ENCODE measurements at regions not wholly inside any gene's neighbourhood (a gene's known extent, or its start where the extent isn't known, plus 50 kb on each side); places are given as distances from the start of the nearest gene placed in this dataset.
"Not testable (repeated sequence)": the region's sequence is repeated elsewhere in the genome, so short reads cannot be mapped to it uniquely, and the experiment has no call there.

DNA sequence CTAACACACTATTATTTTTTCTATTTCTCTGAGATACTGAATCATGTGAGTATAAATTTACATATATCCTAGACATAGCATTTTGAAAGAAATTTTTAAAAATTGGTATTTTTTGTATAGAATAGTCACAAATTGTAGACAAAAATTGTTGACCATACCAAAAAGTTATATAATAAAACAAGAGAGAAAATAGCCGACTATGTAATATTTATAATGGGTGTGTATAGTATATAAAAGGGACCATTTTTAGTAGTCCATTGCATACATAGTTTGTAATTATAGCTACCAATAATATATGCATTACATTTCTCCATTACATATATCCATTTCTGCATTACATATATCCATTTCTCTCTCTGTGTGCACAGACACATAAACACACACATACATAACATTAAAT, 590.2 kb downstream of the TMTC2 start:
- no peak for DNase-seq

DNA sequence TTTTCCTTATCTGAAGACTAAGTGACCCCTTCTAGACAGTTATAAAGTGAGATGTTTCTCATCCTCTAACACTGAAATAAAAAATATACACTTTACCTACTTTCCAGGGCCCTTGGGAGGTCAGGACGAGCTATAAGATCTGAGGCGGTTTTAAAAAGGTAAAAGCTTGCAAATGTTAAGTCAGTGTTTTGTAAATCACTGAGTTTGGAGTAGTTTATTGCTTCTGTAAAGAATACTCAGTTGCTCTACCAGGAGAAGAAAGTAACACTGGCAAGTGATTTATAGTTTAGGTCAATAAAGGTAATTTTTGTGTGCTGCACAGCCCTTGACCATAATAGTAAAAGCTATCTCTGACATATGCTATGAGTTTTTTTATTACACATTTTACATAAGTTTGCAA, 584.5 kb downstream of the TMTC2 start:
- DNase-seq: no peak

DNA sequence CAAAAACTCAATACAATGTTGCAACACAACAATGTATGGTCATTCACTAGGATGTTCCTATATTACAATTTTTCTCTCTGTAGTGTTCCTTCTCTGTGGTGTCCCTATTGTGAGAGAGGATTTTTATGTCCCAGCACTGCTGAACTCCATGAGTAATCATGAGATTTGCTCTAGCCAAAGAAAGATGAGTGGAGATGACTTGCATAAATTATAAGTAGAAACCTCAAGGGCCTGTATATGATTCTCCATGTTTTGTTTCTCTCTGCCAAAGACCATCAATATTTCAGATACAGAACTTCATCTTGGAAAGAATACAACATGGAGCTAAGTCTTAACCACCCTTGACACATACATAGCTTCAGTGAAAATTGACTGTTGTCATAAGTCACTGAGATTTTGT, 579.1 kb downstream of the TMTC2 start:
- no peak for DNase-seq

DNA sequence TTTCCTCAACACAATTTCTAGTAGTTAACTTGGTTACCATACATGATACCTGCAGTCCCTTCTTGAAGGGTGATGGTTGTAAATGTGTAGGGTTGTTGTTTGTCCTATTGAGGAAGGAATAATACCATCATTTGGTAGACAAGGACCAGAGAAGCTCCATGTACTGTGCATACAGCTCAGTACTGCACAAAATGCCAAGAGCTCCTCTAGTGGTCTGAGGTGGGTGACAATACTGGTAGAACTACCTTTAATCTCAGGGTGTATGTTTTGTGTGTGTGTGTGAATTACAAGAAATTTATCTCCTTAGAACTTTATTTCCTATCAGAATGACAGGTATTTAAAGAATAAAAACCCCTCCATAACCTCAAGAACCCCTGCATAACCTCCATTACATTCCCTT, 575.3 kb downstream of the TMTC2 start:
- no peak for DNase-seq

DNA sequence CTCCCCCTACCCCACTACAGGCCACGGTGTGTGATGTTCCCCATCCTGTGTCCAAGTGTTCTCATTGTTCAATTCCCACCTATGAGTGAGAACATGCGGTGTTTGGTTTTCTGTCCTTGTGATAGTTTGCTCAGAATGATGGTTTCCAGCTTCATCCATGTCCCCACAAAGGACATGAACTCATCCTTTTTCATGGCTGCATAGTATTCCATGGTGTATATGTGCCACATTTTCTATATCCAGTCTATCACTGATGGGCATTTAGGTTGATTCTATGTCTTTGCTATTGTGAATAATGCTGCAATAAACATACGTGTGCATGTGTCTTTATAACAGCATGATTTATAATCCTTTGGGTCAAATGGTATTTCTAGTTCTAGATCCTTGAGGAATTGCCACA, 573.4 kb downstream of the TMTC2 start:
- DNase-seq: not testable (repeated sequence)

DNA sequence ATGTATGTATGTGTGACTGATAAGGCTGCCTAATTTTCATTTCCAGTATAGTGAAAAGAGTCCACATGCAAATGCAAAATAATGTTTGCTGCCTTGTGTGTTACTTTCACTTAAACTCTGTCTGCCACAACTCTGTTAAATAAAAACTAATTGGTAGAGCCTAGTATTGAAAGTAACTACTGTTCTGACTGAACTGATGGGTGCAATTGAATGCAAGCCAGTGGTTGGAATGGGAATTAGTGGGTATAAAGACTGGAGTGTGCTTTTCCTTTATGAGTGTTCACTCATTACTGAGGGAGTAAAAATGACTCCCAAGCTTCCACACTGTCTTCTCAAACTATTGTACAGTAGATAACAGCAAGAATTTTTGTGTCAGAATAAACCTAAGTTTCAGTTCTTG, 571.0 kb downstream of the TMTC2 start:
- no peak for DNase-seq

DNA sequence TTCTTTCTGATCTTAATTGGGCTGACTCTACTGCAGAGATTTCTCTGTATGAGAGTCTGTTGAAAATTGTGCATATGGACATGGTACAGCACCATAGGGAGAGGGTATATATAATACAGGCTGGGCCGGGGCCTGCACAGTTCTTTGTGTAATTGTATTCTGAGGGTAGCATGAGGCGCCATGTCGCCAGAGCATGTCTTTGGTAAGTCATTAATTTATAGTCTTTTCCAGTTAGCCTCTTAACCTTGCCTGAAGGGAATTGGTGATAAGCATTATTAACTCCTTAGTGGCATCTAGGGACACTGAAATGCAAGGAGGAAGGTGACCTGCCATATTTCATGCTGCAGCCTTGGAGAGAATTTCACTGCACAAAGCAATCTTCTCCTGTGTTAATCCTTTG, 569.9 kb downstream of the TMTC2 start:
- DNase-seq: no peak

DNA sequence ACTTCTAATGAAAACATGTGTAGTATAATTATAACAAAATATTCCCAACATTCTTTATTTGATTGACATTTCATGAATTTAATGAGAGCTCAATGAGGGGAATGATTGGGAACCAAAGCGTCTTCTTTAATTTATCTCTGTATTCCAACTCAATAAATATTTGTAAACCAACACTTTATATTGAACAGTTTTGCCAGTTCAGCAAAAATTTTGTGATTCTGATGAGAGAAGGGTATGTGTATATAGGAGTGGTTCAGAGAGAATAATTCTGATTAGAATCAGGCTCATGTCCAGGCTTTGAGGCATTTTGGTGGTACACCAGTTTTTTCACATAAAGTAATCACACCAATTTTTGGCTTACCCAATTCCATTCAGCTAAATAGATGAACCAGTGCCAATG, 564.2 kb downstream of the TMTC2 start:
- no peak for DNase-seq

DNA sequence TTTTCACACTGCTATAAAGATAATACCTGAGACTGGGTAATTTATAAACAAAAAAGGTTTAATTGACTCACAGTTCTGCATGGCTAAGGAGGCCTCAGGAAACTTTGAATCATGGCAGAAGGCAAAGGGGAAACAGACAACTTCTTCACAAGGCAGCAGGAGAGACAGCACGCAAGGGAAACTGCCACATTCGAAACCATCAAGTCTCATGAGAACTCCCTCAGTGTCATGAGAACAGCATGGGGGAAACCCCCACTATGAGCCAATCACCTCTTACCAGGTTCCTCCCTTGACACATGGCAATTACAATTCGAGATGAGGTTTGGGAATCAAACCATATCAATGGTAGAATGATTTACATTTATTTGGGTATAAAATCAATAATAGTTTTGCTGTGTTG, 558.5 kb downstream of the TMTC2 start:
- DNase-seq: no peak

DNA sequence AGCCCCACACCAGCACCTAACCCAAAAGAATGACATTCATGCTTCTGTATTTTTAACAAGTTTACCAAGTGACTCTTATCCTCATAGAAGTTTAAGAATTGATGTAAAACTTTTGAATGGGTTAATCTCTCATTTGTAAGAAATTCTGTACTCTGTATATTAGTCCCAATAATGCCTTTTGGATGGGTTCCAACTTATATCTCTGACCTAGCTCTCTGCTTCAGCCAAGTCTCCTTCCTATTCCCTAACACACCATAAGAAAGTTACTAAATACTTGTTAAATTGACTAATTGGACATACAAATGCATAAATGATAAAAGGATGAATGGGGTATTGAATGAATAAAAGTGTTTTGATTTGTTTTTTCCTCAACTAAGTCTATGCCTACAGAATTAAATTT, 557.3 kb downstream of the TMTC2 start:
- no peak for DNase-seq

DNA sequence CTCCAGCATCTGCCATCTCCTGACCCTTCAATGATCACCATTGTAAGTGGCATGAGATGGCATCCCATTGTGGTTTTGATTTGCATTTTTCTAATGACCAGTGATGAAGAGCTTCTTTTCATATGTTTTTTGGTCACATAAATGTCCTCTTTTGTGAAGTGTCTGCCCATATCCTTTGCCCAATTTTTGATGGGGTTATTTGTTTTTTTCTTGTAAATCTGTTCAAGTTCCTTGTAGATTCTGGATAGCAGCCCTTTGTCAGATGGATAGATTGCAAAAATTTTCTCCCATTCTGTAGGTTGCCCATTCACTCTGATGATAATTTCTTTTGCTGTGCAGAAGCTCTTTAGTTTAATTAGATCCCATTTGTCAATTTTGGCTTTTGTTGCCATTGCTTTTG, 547.3 kb downstream of the TMTC2 start:
- DNase-seq: not testable (repeated sequence)

DNA sequence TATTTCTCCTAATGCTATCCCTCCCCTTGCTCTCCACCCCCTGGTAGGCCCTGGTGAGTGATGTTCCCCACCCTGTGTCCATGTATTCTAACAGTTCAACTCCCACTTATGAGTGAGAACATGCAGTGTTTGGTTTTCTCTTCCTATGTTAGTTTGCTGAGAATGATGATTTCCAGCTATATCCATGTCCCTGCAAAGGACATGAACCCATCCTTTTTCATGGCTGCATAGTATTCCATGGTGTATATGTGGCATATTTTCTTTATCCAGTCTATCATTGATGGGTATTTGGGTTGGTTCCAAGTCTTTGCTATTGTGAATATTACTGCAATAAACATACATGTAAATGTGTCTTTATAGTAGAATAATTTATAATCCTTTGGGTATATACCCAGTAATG, 540.3 kb downstream of the TMTC2 start:
- not testable (repeated sequence) for DNase-seq

DNA sequence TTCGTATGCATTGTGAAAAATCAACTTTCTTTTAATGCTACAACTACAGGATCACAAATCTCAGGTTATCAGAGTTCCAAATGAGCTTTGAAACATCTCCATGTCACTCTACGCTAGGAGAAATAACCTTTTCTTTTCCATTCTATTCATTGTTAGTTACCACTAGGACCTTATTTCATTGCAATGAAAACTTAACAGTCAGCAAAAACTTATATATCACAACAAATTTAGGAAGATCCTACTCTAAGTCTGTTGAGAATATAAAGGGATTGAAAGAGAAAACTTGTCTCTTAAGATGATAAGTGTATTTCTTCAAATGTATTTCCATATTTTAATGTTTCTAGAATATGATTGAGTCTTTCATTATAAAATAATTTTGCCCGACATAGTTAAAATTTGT, 539.1 kb downstream of the TMTC2 start:
- DNase-seq: no peak

DNA sequence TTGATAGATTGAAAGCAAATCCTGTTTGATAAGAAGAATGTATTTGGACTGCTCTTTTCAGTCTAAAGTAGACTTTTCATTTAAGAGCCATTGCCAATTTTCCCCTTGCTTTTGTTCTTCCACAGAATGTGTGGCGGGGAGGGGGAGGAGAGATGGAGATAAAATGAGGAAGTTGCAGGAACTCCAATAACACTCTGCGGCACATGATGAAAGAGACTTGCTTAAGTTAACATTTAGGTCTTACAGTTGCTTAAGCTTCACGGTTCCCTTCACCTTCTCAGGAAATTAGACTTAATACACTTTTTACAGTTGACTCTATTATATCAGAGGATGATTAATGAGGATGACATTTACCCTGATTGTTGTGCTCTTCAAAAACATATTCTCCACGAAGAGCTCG, 537.3 kb downstream of the TMTC2 start:
- DNase-seq: no peak

DNA sequence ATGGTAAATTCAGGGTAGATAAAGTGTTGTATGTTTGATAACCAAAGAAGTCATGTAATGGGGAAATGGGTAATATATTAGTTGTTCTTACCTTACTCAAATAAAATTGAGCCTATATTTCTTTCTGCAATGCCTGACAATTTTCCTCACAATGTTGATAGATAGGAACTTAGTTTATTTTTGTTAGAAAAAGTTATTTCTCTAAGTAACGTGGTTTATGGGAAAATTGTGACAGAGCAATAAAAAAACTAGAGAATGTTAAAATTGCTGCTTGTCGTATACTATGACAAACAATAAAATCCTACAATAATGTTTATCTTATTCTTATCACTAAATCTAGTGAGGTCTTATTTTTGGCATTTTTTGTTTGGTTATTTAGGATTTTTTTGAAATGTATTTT, 534.1 kb downstream of the TMTC2 start:
- DNase-seq: no peak

DNA sequence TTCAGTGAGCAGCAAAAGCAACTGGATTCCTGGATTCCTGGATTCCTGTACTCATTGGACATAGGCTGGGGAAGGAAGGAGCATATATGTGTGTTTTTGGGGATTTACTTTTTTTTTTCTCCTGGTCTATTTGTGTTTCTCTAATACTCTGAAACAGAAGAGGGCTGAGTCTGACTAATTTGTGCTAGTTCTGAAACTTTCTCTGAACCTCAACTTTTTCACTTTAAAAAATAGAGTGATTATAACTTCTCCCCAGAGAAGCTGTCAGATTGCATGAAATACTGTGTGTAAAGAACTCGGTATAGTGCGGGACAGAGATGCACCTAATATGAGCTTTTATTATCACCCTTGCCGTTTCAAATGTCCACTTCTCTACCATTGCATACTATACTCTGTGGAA, 529.5 kb downstream of the TMTC2 start:
- no peak for DNase-seq

DNA sequence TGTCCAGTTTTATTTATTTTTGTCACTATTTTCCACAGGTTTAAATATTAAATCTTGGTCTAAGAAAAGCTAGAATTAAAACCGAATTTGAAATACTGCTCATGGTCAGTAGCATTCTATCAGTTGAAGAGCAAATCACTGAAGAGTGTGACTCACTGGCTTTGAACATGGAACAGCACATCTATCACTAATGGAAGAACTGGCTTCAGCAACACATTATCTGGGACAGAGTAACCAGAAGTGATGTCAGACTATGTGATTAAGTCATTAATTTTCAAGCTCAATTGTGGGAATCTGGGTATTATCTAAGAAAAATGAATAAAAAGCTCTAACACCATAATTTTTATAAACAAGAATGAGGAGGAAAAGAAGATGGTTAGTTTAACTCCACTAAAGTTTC, 527.5 kb downstream of the TMTC2 start:
- no peak for DNase-seq

DNA sequence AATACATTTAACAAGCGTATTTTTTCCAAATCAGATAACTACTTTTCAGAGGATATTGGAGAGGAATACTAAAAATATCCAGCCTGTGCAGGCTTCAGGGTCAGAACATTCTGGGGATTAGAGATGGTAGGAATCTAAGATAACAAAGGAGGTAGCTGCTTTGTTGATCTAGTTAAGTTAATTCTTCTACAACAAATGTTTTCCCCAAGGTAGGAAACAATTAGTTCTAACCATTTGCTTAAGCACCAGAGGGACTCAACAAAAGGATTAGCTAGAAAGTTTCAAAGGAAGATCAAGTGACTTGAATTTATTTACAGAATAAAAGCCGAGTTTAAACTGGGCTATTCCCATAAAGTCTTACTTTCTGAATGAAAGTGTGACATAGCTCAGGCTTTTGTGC, 524.2 kb downstream of the TMTC2 start:
- DNase-seq: no peak

DNA sequence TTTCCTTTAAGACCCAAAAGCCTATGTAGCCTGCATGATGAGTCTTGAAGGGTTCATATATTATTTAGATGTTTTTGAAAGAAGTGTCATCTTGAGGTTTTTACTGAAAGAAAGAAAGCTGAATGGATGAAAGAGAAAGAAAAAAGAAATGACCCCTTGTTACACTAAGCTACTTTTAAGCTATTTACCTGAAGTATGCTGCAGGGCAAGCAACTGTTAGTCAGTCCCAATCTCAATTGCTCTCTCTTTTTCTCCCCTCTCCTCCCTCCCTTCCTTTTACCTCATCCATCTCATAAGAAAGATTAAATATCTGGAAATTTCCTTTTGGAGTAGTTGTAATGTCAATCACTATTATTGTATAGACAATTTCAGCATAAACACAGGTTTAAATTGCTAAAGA, 512.4 kb downstream of the TMTC2 start:
- DNase-seq: no peak

DNA sequence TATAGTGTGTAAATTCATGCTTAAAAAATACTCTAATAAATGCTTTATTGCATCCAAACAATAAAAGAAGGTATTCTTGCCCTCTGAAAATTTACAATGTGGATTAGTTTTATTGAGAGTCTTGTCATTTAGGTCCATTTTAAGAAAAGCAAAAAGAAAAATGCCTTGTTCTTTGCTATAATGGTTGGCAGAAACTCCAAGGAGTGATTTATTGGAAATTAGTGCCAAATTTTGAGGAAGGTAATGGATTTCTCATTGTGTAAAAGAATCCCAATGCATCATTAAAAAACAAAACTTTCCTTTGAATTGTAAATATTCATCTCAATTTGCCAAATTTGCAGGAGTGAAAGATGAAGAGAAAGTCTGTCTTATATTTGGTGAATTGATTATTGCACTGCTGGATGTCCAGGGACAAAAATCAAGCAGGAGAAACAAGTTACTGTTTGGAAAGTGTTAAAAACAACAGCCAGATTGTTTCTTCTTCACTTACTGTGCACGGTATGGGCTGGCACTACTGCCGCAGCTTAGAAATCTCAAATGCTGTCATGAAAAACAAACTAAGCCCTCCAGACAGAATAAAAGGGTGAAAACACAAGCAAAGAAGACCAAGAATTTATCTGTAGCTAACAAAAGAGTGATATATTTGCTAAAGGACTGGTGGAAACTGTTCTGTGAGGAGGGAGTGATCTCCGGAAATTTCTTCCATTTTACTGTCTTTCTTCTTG, 511.7 kb downstream of the TMTC2 start:
- no peak for DNase-seq

DNA sequence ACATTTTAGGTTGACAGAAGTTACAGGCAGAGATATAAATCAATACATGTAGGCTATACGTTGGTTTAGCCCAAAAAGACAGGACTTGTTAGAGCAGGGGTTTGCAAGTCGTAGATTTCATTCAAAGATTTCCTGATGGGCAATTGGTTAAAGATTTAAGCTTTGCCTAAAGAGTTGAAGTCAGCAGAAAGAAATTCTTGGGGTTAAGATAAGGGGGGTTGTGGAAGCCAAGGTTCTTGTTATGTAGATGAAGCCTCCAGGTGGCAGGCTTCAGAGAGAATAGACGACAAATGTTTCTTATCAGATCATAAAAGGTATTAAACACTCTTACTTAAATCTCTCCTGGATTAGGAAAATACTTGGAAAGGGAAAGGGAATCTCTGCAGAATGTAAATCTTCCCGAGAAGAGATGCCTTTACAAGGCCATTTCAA, 510.8 kb downstream of the TMTC2 start:
- DNase-seq: no peak

DNA sequence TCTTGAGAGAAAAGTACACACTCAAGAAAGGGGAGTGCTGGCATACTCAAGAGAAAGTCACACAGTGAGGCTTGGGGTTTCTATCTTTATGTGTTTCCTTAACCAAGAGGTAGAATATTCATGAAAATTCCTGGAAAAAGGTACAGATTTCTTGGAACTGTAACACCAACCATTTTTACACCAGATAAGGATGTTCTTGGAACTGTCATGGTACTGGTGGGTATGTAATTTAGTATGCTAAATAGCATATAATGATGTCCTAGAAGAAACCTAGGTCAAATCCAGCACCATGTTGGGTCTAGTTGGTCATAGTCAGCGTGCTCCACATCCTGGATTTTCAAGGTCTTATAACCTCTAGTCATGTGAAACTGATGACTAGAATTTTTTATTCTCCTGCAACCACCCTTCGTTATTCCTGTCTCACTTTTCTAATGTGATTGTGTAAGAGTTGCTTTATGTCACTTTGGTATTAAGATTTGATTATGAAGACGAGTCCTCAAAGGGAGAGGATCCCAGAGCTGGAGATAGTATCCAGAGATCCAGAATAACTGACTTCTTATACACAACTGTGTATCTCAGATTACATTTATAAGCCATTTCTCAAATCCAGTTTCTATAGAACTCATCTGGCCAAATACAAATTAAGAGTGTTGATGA, 510.1 kb downstream of the TMTC2 start:
- no peak for DNase-seq

DNA sequence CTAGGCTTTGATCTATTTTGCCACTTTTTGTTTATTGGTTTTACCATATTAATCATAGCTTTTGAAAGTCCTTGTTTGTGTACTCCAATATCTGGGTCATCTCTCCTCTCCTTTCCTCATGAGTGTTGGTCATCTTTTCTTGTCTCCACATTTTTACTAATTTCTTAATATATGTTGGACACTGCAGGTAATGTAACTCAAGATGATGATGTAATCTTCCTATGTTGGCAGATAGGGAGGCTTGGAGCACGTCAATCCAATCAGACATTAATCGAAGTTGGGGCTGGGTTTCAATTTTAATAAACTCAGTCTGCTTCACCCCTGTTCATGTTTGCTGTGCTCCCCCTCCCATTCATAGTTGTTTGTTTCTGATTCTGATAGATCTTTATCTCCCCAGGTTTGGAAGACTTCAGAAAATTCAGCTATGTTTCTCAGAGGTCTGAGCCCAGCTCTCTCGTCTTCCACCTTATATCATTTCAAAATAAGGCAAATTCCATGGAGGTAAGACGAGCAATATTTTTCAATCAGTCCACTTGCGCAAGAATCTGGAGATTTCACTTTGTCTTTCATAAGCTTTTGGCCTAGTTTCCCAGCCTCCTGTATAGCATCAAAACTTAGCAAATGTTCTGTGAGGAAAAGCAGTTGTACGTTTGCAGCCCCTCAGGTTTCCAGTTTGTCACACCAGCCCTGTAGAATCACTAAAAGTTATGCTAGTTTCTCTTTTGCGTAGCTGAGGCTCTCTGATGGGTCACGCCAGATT, 504.1 kb downstream of the TMTC2 start:
- DNase-seq: no peak

DNA sequence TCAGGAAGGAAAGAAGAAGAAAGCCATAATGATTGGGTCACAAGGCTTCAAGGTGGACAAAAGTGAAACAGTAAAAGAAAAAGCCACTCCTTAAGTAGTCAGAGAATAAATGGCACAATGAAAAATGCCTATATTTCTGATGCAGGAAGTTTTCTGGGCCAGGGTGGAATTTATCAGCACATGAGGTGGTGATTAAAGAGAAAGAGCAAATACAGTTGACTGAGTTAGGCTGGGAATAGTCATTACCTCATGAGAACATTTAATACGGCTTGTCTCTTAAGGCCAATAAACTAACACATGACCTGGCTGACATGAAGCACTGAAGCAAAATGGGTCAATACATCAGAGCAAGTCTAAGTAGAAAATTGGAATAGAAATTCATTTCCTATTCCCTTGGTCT, 499.7 kb downstream of the TMTC2 start:
- no peak for DNase-seq

All from bone marrow (tissue), 2 donors.